ENCODE measurements at regions not wholly inside any gene's neighbourhood (a gene's known extent, or its start where the extent isn't known, plus 50 kb on each side); places are given as distances from the start of the nearest gene placed in this dataset.

DNA sequence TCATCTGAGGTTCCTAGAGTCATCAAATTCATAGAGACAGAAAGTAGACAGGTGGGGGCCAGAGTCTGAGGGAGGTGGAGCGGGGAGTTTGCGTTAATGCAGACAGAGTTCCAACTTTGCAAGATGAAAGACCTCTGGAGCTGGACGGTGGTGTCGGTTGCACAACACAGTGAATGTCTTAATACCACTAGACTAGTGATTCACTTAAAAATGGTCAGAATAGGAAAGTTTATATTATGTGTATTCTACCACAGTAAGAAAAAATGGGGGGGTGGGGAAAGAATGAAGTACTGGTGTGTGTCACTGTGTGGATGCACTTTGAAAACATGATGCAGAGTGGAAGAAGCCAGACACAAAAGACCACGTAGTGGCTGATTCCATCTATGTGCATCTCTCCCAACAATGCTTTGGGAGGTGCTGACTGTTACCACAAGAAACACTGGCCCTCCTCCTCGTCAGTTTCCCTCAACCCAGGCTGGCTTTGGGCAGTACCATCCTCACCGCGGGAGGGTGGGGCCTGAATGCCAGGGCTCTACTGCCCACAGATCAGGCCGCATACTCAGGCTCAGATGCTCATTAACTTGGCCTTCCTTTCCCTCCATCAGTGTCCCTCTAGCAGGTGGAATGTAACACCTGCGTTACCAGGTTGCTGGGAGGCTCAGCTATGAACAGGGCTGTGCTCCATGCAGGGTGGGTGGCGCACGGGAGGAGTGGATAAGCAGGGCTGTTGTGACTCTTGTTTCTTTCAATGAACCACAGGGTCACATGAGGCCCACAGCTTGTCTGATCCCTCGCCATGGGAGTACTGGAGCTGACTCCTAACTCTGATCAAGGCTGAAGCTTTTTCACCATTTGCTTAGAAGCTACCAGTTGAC is 297.0 kb downstream of the CTTN start:
- H3K27me3 ChIP-seq (ENCODE audit: control insufficient read depth in 3 of 3, insufficient read depth in 3 of 3, low read length in 3 of 3): peaks cover 0 to 6% (median 4%) of the 10 kb centered on the region in 3 donors
- no peak overlapping the region for H3K9ac ChIP-seq (ENCODE audit: low read depth in 1 of 3, low read length in 3 of 3)
- H3K9me3 ChIP-seq (ENCODE audit: control insufficient read depth in 3 of 3, low read length in 3 of 3): peaks cover 0 to 4% (median 2%) of the 10 kb centered on the region in 3 donors
- no peak overlapping the region for H3K4me3 ChIP-seq (ENCODE audit: low read length in 3 of 3)
- H3K36me3 ChIP-seq (ENCODE audit: control insufficient read depth in 3 of 3, insufficient read depth in 3 of 3, low read length in 3 of 3): no peaks in the 10 kb centered on the region
- no peaks in the 10 kb centered on the region for H3K4me1 ChIP-seq (ENCODE audit: control insufficient read depth in 3 of 3, insufficient read depth in 3 of 3, low read length in 3 of 3)
- no peak overlapping the region for H3K27ac ChIP-seq (ENCODE audit: low read depth, low read length)

DNA sequence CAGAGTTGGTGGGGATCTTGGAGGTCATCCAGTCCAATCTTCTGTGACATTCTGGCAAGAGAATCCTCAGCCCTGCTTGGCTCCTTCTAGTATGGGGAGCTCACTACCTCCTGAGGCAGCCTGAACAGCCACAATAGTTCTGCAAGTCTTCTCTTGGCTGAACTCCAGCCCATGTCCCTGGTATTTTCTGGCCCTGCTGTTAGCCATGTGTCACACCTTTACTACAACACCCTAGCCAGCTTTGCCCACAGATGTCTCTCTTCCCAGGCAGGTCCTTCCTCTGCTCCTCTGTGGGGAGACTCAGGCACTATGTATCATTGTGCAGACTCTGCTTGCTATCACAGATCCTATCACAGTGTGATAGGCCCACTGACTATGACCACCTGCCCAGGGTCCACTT is 297.7 kb downstream of the CTTN start:
- Histone ChIP-seq H3K27ac (ENCODE audit: low read depth, low read length) (no peak overlapping the region), H3K27me3 (ENCODE audit: control insufficient read depth in 3 of 3, insufficient read depth in 3 of 3, low read length in 3 of 3) (peaks cover 0 to 6% (median 4%) of the 10 kb centered on the region in 3 donors), H3K4me3 (ENCODE audit: low read length in 3 of 3) (no peak overlapping the region), H3K9me3 (ENCODE audit: control insufficient read depth in 3 of 3, low read length in 3 of 3) (peaks cover 0 to 4% (median 2%) of the 10 kb centered on the region in 3 donors), H3K36me3 (ENCODE audit: control insufficient read depth in 3 of 3, insufficient read depth in 3 of 3, low read length in 3 of 3) (no peaks in the 10 kb centered on the region), H3K9ac (ENCODE audit: low read depth in 1 of 3, low read length in 3 of 3) (no peak overlapping the region), H3K4me1 (ENCODE audit: control insufficient read depth in 3 of 3, insufficient read depth in 3 of 3, low read length in 3 of 3) (no peaks in the 10 kb centered on the region)

DNA sequence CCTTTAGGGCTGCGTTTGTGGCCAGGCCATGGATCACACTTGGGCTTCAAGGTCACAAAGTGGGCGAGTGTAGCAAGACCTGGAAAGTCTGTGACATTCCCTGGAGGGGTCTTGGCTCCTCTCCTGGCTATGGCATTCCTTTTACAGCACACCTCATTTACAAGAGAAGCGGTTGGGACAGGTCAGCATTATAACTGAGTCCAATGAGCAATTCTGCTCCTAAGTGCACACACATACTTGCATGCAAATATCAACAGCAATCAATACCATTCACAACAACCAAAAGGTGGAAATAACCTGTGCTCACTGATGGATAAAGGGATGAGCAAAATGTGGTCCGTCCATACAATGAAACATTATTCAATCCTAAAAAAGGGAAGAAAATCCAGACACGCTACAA is 298.2 kb downstream of the CTTN start:
- Histone ChIP-seq H3K4me3 (ENCODE audit: low read length in 3 of 3) (no peak overlapping the region), H3K9ac (ENCODE audit: low read depth in 1 of 3, low read length in 3 of 3) (no peak overlapping the region), H3K4me1 (ENCODE audit: control insufficient read depth in 3 of 3, insufficient read depth in 3 of 3, low read length in 3 of 3) (no peaks in the 10 kb centered on the region), H3K9me3 (ENCODE audit: control insufficient read depth in 3 of 3, low read length in 3 of 3) (peaks cover 0 to 4% (median 2%) of the 10 kb centered on the region in 3 donors), H3K36me3 (ENCODE audit: control insufficient read depth in 3 of 3, insufficient read depth in 3 of 3, low read length in 3 of 3) (no peaks in the 10 kb centered on the region), H3K27me3 (ENCODE audit: control insufficient read depth in 3 of 3, insufficient read depth in 3 of 3, low read length in 3 of 3) (peaks cover 0 to 6% (median 4%) of the 10 kb centered on the region in 3 donors), H3K27ac (ENCODE audit: low read depth, low read length) (no peak overlapping the region)

DNA sequence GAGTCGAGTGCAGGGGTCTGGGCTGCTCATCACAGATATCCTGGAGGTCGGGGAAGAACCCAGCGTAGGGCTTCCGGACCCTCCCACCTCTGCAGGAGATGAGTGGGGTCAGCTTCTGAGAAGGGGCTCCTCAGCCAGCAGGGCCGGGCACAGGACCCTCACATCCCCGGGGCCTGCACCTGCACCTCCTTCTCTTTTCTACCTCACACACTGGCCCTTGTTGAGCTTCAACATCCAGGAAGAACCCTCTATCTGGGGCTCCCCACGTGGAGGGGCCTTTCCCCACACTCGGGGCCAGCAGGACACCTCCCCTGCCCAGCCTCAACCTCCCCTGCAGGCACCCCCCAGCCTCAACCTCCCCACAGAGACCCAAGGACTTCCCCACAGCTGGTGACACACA is 299.4 kb downstream of the CTTN start:
- peaks cover 0 to 4% (median 4%) of the 10 kb centered on the region in 3 donors for H3K27me3 ChIP-seq (ENCODE audit: control insufficient read depth in 3 of 3, insufficient read depth in 3 of 3, low read length in 3 of 3)
- no peaks in the 10 kb centered on the region for H3K36me3 ChIP-seq (ENCODE audit: control insufficient read depth in 3 of 3, insufficient read depth in 3 of 3, low read length in 3 of 3)
- H3K9ac ChIP-seq (ENCODE audit: low read depth in 1 of 3, low read length in 3 of 3): no peak overlapping the region
- peaks cover 0 to 4% (median 2%) of the 10 kb centered on the region in 3 donors for H3K9me3 ChIP-seq (ENCODE audit: control insufficient read depth in 3 of 3, low read length in 3 of 3)
- H3K4me1 ChIP-seq (ENCODE audit: control insufficient read depth in 3 of 3, insufficient read depth in 3 of 3, low read length in 3 of 3): no peaks in the 10 kb centered on the region
- H3K4me3 ChIP-seq (ENCODE audit: low read length in 3 of 3): no peak overlapping the region
- H3K27ac ChIP-seq (ENCODE audit: low read depth, low read length): no peak overlapping the region

DNA sequence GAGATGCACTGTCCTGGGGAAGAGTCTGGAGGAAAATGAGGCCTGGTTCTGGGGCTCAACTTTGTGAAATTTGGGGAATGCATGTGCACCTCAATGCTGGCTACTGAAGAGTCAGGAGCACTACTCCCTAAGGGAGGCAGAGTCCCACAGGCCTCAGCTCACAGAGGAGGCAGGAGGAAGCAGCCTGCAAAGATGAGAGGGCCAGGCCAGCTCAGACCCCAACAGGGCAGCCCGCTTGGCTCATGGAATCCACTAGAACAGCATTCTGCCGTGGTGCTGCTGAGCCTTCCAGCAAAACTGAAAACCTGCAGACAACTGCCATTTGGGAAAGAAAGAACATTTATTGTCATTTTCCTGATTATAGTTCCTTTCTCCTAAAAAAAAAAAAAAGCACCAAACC is 300.5 kb downstream of the CTTN start:
- Histone ChIP-seq H3K4me3 (ENCODE audit: low read length in 3 of 3) (no peak overlapping the region), H3K36me3 (ENCODE audit: control insufficient read depth in 3 of 3, insufficient read depth in 3 of 3, low read length in 3 of 3) (no peaks in the 10 kb centered on the region), H3K9me3 (ENCODE audit: control insufficient read depth in 3 of 3, low read length in 3 of 3) (peaks cover 0 to 4% (median 2%) of the 10 kb centered on the region in 3 donors), H3K27ac (ENCODE audit: low read depth, low read length) (no peak overlapping the region), H3K27me3 (ENCODE audit: control insufficient read depth in 3 of 3, insufficient read depth in 3 of 3, low read length in 3 of 3) (peaks cover 5 to 7% (median 7%) of the 10 kb centered on the region in 3 donors), H3K4me1 (ENCODE audit: control insufficient read depth in 3 of 3, insufficient read depth in 3 of 3, low read length in 3 of 3) (no peaks in the 10 kb centered on the region), H3K9ac (ENCODE audit: low read depth in 1 of 3, low read length in 3 of 3) (no peak overlapping the region)

DNA sequence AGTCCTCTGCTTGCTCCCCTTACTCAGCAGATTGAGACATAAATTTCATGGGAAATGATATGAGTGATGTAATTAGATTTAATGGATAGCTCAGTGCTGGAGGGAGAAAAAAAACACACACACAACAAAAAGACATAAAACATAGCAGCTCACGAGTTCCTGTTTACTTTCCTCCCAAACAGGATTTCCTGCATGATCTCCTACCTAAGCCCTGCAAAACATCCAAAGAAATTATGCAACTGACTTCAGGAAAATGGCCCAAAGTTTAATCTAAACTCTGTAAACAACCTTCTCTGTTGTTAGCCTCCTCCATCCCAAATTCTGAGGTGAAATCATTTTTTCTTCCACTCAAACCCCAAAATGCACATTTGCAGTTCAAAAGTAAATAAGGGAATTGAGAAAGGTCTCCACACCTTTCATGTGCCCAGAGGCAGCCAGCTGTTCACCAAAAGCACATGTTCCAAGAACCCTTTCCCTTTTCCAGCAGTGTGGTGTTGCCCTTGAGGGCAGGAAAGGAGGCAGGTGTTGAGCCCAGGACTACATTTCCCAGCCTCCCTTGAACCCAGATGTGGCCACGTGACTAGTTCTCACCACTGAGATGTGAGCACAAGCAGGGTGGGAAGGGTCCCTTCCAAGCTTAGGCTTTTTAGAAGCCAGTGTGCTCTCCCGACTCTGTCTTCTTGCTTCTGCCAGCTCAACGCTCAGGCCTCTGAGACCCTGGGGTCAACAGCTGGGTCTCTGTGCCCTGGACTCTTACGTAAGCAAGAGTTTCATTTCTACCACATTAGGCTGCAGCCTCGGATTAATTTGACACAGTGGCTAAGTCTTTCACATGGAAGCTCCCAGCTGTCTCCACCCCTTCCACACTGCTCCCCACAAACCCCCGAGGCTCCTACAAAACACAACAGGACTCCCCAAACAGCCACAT is 301.2 kb downstream of the CTTN start:
- H3K4me3 ChIP-seq (ENCODE audit: low read length in 3 of 3): no peak overlapping the region
- no peak overlapping the region for H3K27ac ChIP-seq (ENCODE audit: low read depth, low read length)
- peaks cover 5 to 7% (median 6%) of the 10 kb centered on the region in 3 donors for H3K27me3 ChIP-seq (ENCODE audit: control insufficient read depth in 3 of 3, insufficient read depth in 3 of 3, low read length in 3 of 3)
- no peaks in the 10 kb centered on the region for H3K36me3 ChIP-seq (ENCODE audit: control insufficient read depth in 3 of 3, insufficient read depth in 3 of 3, low read length in 3 of 3)
- H3K4me1 ChIP-seq (ENCODE audit: control insufficient read depth in 3 of 3, insufficient read depth in 3 of 3, low read length in 3 of 3): no peaks in the 10 kb centered on the region
- H3K9ac ChIP-seq (ENCODE audit: low read depth in 1 of 3, low read length in 3 of 3): no peak overlapping the region
- peaks cover 0 to 4% (median 2%) of the 10 kb centered on the region in 3 donors for H3K9me3 ChIP-seq (ENCODE audit: control insufficient read depth in 3 of 3, low read length in 3 of 3)

DNA sequence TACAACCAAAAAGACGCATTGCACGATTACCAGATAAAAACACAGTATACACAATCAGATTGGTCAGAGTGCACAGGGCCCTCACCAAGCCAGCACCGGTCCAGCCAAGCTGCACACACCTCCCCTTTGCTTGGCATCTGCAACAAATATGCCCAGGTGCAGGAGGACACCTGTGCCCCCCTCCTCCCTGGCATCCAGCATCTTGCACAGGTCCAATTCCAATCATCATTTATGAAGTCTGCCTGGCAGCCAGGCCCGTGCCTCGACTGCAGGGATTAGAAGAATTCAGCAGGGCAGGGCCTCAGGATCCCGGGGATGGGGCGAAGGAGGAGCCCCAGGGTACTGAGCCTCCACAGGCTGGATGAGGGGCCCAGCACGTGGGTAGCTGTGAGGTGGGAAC is 302.1 kb downstream of the CTTN start:
- H3K27ac ChIP-seq (ENCODE audit: low read depth, low read length): no peak overlapping the region
- H3K9me3 ChIP-seq (ENCODE audit: control insufficient read depth in 3 of 3, low read length in 3 of 3): peaks cover 0 to 4% (median 2%) of the 10 kb centered on the region in 3 donors
- no peaks in the 10 kb centered on the region for H3K36me3 ChIP-seq (ENCODE audit: control insufficient read depth in 3 of 3, insufficient read depth in 3 of 3, low read length in 3 of 3)
- H3K4me1 ChIP-seq (ENCODE audit: control insufficient read depth in 3 of 3, insufficient read depth in 3 of 3, low read length in 3 of 3): no peaks in the 10 kb centered on the region
- H3K27me3 ChIP-seq (ENCODE audit: control insufficient read depth in 3 of 3, insufficient read depth in 3 of 3, low read length in 3 of 3): peaks cover 5 to 7% (median 6%) of the 10 kb centered on the region in 3 donors
- no peak overlapping the region for H3K4me3 ChIP-seq (ENCODE audit: low read length in 3 of 3)
- no peak overlapping the region for H3K9ac ChIP-seq (ENCODE audit: low read depth in 1 of 3, low read length in 3 of 3)

DNA sequence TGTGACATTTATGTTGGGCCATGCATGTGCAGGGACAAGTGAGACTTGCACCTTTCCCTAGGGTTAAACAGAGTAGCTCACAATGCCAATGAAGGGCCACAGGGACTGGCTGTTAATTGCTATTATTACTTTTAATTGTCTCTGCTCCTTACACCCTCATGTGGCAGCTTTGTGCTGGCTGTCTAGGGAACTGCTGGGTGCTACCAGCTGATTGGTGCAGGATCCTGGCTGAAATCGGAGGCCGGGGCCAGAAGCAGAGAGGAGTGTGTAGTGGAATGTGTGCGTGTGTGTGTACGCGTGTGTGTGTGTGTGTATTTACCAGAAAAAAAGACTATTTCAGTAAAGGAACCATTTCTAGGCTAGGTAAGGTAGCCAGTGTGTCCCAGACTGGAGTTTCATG is 302.5 kb downstream of the CTTN start:
- Histone ChIP-seq H3K9me3 (ENCODE audit: control insufficient read depth in 3 of 3, low read length in 3 of 3) (peaks cover 0 to 4% (median 2%) of the 10 kb centered on the region in 3 donors), H3K4me1 (ENCODE audit: control insufficient read depth in 3 of 3, insufficient read depth in 3 of 3, low read length in 3 of 3) (no peaks in the 10 kb centered on the region), H3K9ac (ENCODE audit: low read depth in 1 of 3, low read length in 3 of 3) (no peak overlapping the region), H3K36me3 (ENCODE audit: control insufficient read depth in 3 of 3, insufficient read depth in 3 of 3, low read length in 3 of 3) (no peaks in the 10 kb centered on the region), H3K4me3 (ENCODE audit: low read length in 3 of 3) (no peak overlapping the region), H3K27me3 (ENCODE audit: control insufficient read depth in 3 of 3, insufficient read depth in 3 of 3, low read length in 3 of 3) (peaks cover 5 to 10% (median 6%) of the 10 kb centered on the region in 3 donors), H3K27ac (ENCODE audit: low read depth, low read length) (no peak overlapping the region)

DNA sequence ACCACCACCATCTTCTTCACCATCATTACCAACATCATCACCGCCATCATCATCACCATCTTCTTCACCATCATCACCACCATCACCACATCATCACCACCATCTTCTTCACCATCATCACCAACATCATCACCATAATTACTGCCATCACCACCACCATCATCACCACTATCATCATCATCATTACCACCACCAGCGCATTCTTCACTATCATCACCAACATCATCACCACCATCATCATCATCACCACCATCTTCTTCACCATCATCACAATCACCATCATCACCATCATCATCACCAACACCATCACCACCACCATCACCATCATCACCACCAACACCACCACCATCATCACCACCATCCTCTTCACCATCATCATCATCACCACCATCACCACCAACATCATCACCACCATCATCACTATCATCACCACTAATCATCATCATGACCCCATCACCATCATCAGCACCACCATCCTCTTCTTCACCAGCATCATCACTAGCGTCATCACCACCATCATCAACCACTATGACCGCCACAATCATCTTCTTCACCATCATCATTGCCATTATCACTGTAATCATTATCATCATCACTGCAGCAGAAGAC is 303.8 kb downstream of the CTTN start:
- Histone ChIP-seq H3K9ac (ENCODE audit: low read depth in 1 of 3, low read length in 3 of 3) (no peak overlapping the region), H3K36me3 (ENCODE audit: control insufficient read depth in 3 of 3, insufficient read depth in 3 of 3, low read length in 3 of 3) (no peaks in the 10 kb centered on the region), H3K4me1 (ENCODE audit: control insufficient read depth in 3 of 3, insufficient read depth in 3 of 3, low read length in 3 of 3) (no peaks in the 10 kb centered on the region), H3K27ac (ENCODE audit: low read depth, low read length) (no peak overlapping the region), H3K4me3 (ENCODE audit: low read length in 3 of 3) (no peak overlapping the region), H3K9me3 (ENCODE audit: control insufficient read depth in 3 of 3, low read length in 3 of 3) (no peaks in the 10 kb centered on the region), H3K27me3 (ENCODE audit: control insufficient read depth in 3 of 3, insufficient read depth in 3 of 3, low read length in 3 of 3) (peaks cover 5 to 10% (median 6%) of the 10 kb centered on the region in 3 donors)
